ENCODE measurements at regions not wholly inside any gene's neighbourhood (a gene's known extent, or its start where the extent isn't known, plus 50 kb on each side); places are given as distances from the start of the nearest gene placed in this dataset.

DNA sequence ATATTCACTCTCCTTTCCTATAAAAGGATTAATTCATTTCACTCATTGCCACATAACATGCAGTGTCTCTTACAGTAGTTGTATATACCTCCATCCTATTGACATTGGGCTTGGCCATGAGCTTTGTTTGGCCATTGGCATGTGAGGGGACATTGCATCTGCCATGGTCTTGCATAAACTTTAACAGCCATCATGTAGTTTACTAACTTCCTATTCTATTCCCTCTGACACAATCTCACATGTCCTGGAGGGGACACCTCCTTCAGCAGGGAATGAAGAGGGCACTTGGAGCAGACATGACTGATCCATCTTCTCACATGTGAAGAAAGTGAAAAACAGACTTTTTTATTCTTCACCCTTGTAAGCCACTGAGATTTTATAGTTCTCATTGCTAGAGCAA is 115.5 kb upstream of the MARCKS start:
- TF ChIP-seq POLR2A (IDR thresholded peaks at IDR 0.05) = no peak
- TF ChIP-seq POLR2AphosphoS5 (IDR thresholded peaks at IDR 0.05) = no peak
- no peak for TF ChIP-seq CTCF (IDR thresholded peaks at IDR 0.05)
